Globus pallidus (tissue), 1 donor: ENCODE measurements at regions not wholly inside any gene's neighbourhood (a gene's known extent, or its start where the extent isn't known, plus 50 kb on each side); places are given as distances from the start of the nearest gene placed in this dataset.
"Not testable (repeated sequence)": the region's sequence is repeated elsewhere in the genome, so short reads cannot be mapped to it uniquely, and the experiment has no call there.

Experiments used
- DNase-seq: peaks from one replicate; pipeline ENCODE4 v3.0.0-alpha.2; 2015; ENCODE audit warnings: low spot score

- DNase-seq, result no peak
Observed at GRCh38 chr16:59410451-59410850, 676.3 kb upstream of the GOT2 start.

GRCh38 chr16:59405802-59406201 is 671.7 kb upstream of the GOT2 start:
- DNase-seq, result no peak

GRCh38 chr16:59404509-59404908 is 670.4 kb upstream of the GOT2 start:
- DNase-seq, result no peak

GRCh38 chr16:59400830-59401229 is 666.7 kb upstream of the GOT2 start:
- no peak for DNase-seq

- no peak for DNase-seq
Observed at GRCh38 chr16:59397638-59398037, 663.5 kb upstream of the GOT2 start.

- DNase-seq, result no peak
Observed at GRCh38 chr16:59394526-59394925, 660.4 kb upstream of the GOT2 start.

- DNase-seq, result no peak
Observed at GRCh38 chr16:59392911-59393310, 658.8 kb upstream of the GOT2 start.

- DNase-seq, result no peak
Observed at GRCh38 chr16:59391617-59392364, 657.7 kb upstream of the GOT2 start.

- DNase-seq, result no peak
Observed at GRCh38 chr16:59385959-59386358, 651.8 kb upstream of the GOT2 start.

GRCh38 chr16:59385491-59385890 is 651.4 kb upstream of the GOT2 start:
- DNase-seq, result no peak

- DNase-seq, result no peak
Observed at GRCh38 chr16:59373632-59374031, 639.5 kb upstream of the GOT2 start.

GRCh38 chr16:59370717-59371116 is 636.6 kb upstream of the GOT2 start:
- no peak for DNase-seq

- no peak for DNase-seq
Observed at GRCh38 chr16:59369523-59369922, 635.4 kb upstream of the GOT2 start.

GRCh38 chr16:59368586-59368985 is 634.5 kb upstream of the GOT2 start:
- no peak for DNase-seq

- DNase-seq, result no peak
Observed at GRCh38 chr16:59356709-59357108, 622.6 kb upstream of the GOT2 start.

- DNase-seq, result no peak
Observed at GRCh38 chr16:59356144-59356543, 622.0 kb upstream of the GOT2 start.

GRCh38 chr16:59355704-59356103 is 621.6 kb upstream of the GOT2 start:
- DNase-seq, result no peak

- DNase-seq, result no peak
Observed at GRCh38 chr16:59351305-59351903, 617.3 kb upstream of the GOT2 start.

- no peak for DNase-seq
Observed at GRCh38 chr16:59350670-59351069, 616.6 kb upstream of the GOT2 start.

- no peak for DNase-seq
Observed at GRCh38 chr16:59342669-59343068, 608.6 kb upstream of the GOT2 start.

GRCh38 chr16:59341368-59341767 is 607.3 kb upstream of the GOT2 start:
- no peak for DNase-seq

GRCh38 chr16:59339871-59340270 is 605.8 kb upstream of the GOT2 start:
- no peak for DNase-seq

GRCh38 chr16:59336136-59336695 is 602.1 kb upstream of the GOT2 start:
- DNase-seq, result no peak

GRCh38 chr16:59331708-59332107 is 597.6 kb upstream of the GOT2 start:
- not testable (repeated sequence) for DNase-seq
